K562 (cell line): ENCODE measurements at regions not wholly inside any gene's neighbourhood (a gene's known extent, or its start where the extent isn't known, plus 50 kb on each side); places are given as distances from the start of the nearest gene placed in this dataset.

Source experiments
- ATAC-seq: fragments of 200-7000 bp; cut with Tn5 transposase; 3 replicates; pipeline ENCODE4 v1.9.1; 2020; ENCODE audit warnings: moderate library complexity
- BruUV-seq: library from RNA; stranded (reverse); fragments of 400-500 nt; replicated peaks from 2 replicates; lab custom pipeline; 2021; lab: Mats Ljungman, UMichigan
- CTCF ChIA-PET: fragments of 300-600 bp; formaldehyde crosslinking; extraction: SDS; loops from one replicate; lab custom pipeline; 2021; ENCODE audit warnings: low intra/inter-chr PET ratio; lab: Yijun Ruan, JAX
- POLR2A ChIA-PET: fragments of 300-600, 350-650 bp; sonication (Branson Sonifier 250); formaldehyde crosslinking; extraction: SDS; loops from one replicate; lab custom pipeline; 2021; ENCODE audit warnings: antibody characterized with exemption, inconsistent platforms; lab: Yijun Ruan, JAX
- DNase-seq, 4 experiments: peaks; one replicate each; pipeline versions ENCODE4 v3.0.0 to v3.0.0-alpha.2; 2011 to 2018; ENCODE audit warnings: low spot score in 3 of 4, mixed read lengths in 3 of 4; ENCODE audit errors: extremely low read depth in 1 of 4
- FAIRE-seq: peaks from 2 replicates; lab custom pipeline; 2011; peaks lifted over from hg19 to GRCh38; lab: Jason Lieb, UNC
- H2AFZ ChIP-seq: 2 replicates; pipeline ENCODE4 v1.6.0; 2011; ENCODE audit warnings: low read depth, low read length, control low read depth, inconsistent platforms
- H3K27ac ChIP-seq: fragments of 200-600 bp; 3 replicates; pipeline ENCODE4 v1.8.0; 2011; ENCODE audit warnings: low read depth, mild to moderate bottlenecking, control low read depth, inconsistent platforms, low read length, moderate library complexity, mixed read lengths; ENCODE audit errors: extremely low read depth
- H3K27me3 ChIP-seq, 2 experiments: fragments of 300-600 bp in 1 of 2; 2 replicates in 1 of 2; 3 replicates in 1 of 2; pipeline versions ENCODE4 v1.6.0 to v1.8.0; 2011; ENCODE audit warnings: inconsistent platforms in 2 of 2, low read length in 2 of 2, mild to moderate bottlenecking in 1 of 2, mixed read lengths in 1 of 2, moderate library complexity in 1 of 2; ENCODE audit not compliant: control insufficient read depth in 2 of 2, insufficient read depth in 2 of 2
- H3K36me3 ChIP-seq: fragments of 300-600 bp; 3 replicates; pipeline ENCODE4 v1.8.0; 2011; ENCODE audit warnings: mild to moderate bottlenecking, low read length, inconsistent platforms; ENCODE audit not compliant: control insufficient read depth, insufficient read depth
- H3K4me1 ChIP-seq, 2 experiments: fragments of 200-600 bp in 1 of 2; replicated peaks in 1 of 2; 2 replicates in 1 of 2; 3 replicates in 1 of 2; pipeline versions ENCODE4 v1.5.1 to v1.8.0; 2011; ENCODE audit warnings: inconsistent platforms in 2 of 2, low read length in 2 of 2, mild to moderate bottlenecking in 1 of 2, mixed read lengths in 1 of 2, moderate library complexity in 1 of 2; ENCODE audit not compliant: control insufficient read depth in 2 of 2, insufficient read depth in 2 of 2
- H3K4me2 ChIP-seq: 2 replicates; pipeline ENCODE4 v1.6.1; 2011; ENCODE audit warnings: low read length, control low read depth, inconsistent platforms, mixed read lengths; ENCODE audit not compliant: insufficient read depth
- H3K4me3 ChIP-seq: fragments of 200-600 bp; sonication (generic), shearing (Covaris generic); 2 replicates; pipeline ENCODE4 v1.5.1; 2016; ENCODE audit warnings: control low read depth, inconsistent platforms
- H3K79me2 ChIP-seq: fragments of 200-600 bp; 3 replicates; pipeline ENCODE4 v1.8.0; 2011; ENCODE audit warnings: low read length, inconsistent platforms; ENCODE audit not compliant: control insufficient read depth, insufficient read depth
- H3K9ac ChIP-seq, 2 experiments: 2 replicates each; pipeline versions ENCODE4 v1.6.0 to v1.6.1; 2011; ENCODE audit warnings: low read depth in 2 of 2, low read length in 2 of 2, control low read depth in 1 of 2, inconsistent platforms in 1 of 2, mild to moderate bottlenecking in 1 of 2, mixed read lengths in 1 of 2; ENCODE audit not compliant: insufficient read depth in 1 of 2
- H3K9me1 ChIP-seq: one replicate; pipeline ENCODE4 v1.6.0; 2011; ENCODE audit warnings: inconsistent platforms, mild to moderate bottlenecking, low read length, moderate library complexity; ENCODE audit not compliant: control insufficient read depth, insufficient read depth
- H3K9me3 ChIP-seq: replicated peaks from 2 replicates; pipeline ENCODE4 v1.5.1; 2011; ENCODE audit warnings: low read depth, low read length, inconsistent platforms; ENCODE audit not compliant: control insufficient read depth, insufficient read depth
- H4K20me1 ChIP-seq: replicated peaks from 2 replicates; pipeline ENCODE4 v1.6.1; 2011; ENCODE audit warnings: low read length, inconsistent platforms, mixed read lengths; ENCODE audit not compliant: control insufficient read depth, insufficient read depth
- ILK ChIP-seq: fragments of 450-650 bp; IDR thresholded peaks from 2 replicates; pipeline ENCODE4 v1.6.1; 2016; ENCODE audit warnings: missing genetic modification characterization, low read depth, mild to moderate bottlenecking, missing compliant biosample characterization, moderate library complexity, borderline replicate concordance
- JUN ChIP-seq, 2 experiments: sonication (generic) in 1 of 2; formaldehyde crosslinking in 1 of 2; IDR thresholded peaks; 2 replicates each; pipeline versions ENCODE4 v1.6.1 to v1.8.0; 2012 to 2022; ENCODE audit warnings: borderline replicate concordance in 2 of 2, mild to moderate bottlenecking in 2 of 2, improper control_type of control experiment in 1 of 2, low read depth in 1 of 2, low read length in 1 of 2, missing genetic modification reagents in 1 of 2
- MBD2 ChIP-seq: sonication (generic); IDR thresholded peaks from 2 replicates; pipeline ENCODE4 v1.6.1; 2016; ENCODE audit warnings: low read depth, borderline replicate concordance
- MCM7 ChIP-seq, 2 experiments: fragments of 450-650 bp; IDR thresholded peaks; 2 replicates each; pipeline ENCODE4 v1.6.1; 2016 to 2018
- MEF2A ChIP-seq: IDR thresholded peaks from 2 replicates; pipeline ENCODE4 v1.6.1; 2011; ENCODE audit warnings: low read depth, mild to moderate bottlenecking, low read length, moderate library complexity; ENCODE audit not compliant: control insufficient read depth
- NEUROD1 ChIP-seq: fragments of 150-350 bp; IDR thresholded peaks from 2 replicates; pipeline ENCODE4 v1.6.1; 2014; ENCODE audit warnings: borderline replicate concordance, low read length, low read depth; ENCODE audit not compliant: partially characterized antibody
- RBBP5 ChIP-seq: fragments of 200-600 bp; sonication (generic); IDR thresholded peaks from 2 replicates; pipeline ENCODE4 v1.6.1; 2012; ENCODE audit warnings: borderline replicate concordance, mild to moderate bottlenecking, low read length, control low read depth, inconsistent platforms; ENCODE audit not compliant: insufficient read depth, poor library complexity, severe bottlenecking
- TARDBP ChIP-seq: fragments of 450-650 bp; IDR thresholded peaks from 2 replicates; pipeline ENCODE4 v1.6.1; 2016
- U2AF2 ChIP-seq: fragments of 200-400 bp; formaldehyde crosslinking; optimal IDR thresholded peaks from 2 replicates; pipeline ENCODE3; 2017; ENCODE audit warnings: low read depth, mild to moderate bottlenecking, low read length
- ZFP1 ChIP-seq: fragments of 450-650 bp; formaldehyde crosslinking; IDR thresholded peaks from 2 replicates; pipeline ENCODE4 v1.4.0; 2020; ENCODE audit warnings: mild to moderate bottlenecking, mixed read lengths
- ZNF583 ChIP-seq: fragments of 250-450 bp; sonication (Bioruptor Pico); IDR thresholded peaks from 2 replicates; pipeline ENCODE4 v1.4.0; 2020
- ZNF740 ChIP-seq, 3 experiments: fragments of 200-800 bp in 1 of 3; sonication (Bioruptor generic) in 1 of 3; sonication (generic) in 1 of 3; formaldehyde crosslinking in 1 of 3; IDR thresholded peaks; 2 replicates each; pipeline versions ENCODE4 v1.6.1 to v1.8.0; 2016 to 2022; ENCODE audit warnings: mild to moderate bottlenecking in 2 of 3, missing compliant biosample characterization in 2 of 3, missing genetic modification characterization in 2 of 3, missing genetic modification reagents in 1 of 3
- ZNF778 ChIP-seq: fragments of 450-650 bp; formaldehyde crosslinking; IDR thresholded peaks from 2 replicates; pipeline ENCODE4 v1.4.0; 2020; ENCODE audit warnings: mild to moderate bottlenecking, moderate library complexity
- WGBS: fragments of 100-300 bp; shearing (Covaris generic); methylation state at CpG from one replicate; pipeline ENCODE4 v1.1.6; 2016; ENCODE audit warnings: low coverage, mixed read lengths; ENCODE audit not compliant: insufficient coverage; ENCODE audit errors: missing lambda C conversion rate; 5-methylcytosine and 5-hydroxymethylcytosine counted together
- in situ Hi-C: fragments of 300-500 bp; cut with MboI; formaldehyde crosslinking; loops from 4 replicates; pipeline ENCODE4 v1.15.0; 2018; ENCODE audit warnings: inconsistent platforms, mixed read lengths
- intact Hi-C: fragments of 100-400 bp; cut with micrococcal nuclease; formaldehyde crosslinking; loops from 2 replicates; pipeline ENCODE4 v1.14.2; 2022

- Histone ChIP-seq H3K9me1 (no peaks in the 10 kb centered on the region), H3K36me3 (no peaks in the 10 kb centered on the region), H3K9ac (no peak overlapping the region), H3K27me3 (no peaks in the 10 kb centered on the region), H3K9me3 (no peaks in the 10 kb centered on the region), H2AFZ (no peak overlapping the region), H3K27ac (no peak overlapping the region), H3K4me3 (no peak overlapping the region), H3K4me2 (no peak overlapping the region), H3K79me2 (no peaks in the 10 kb centered on the region), H4K20me1 (no peaks in the 10 kb centered on the region), H3K4me1 (no peaks in the 10 kb centered on the region)
- ChIA-PET POLR2A (no interaction called here), CTCF (no interaction called here)
- WGBS, result 2% methylated on average over 3 of the region's 3 CpGs
- ATAC-seq, result no peak
- intact Hi-C loops (no loop called here), in situ Hi-C loops (no loop called here)
- TF ChIP-seq ILK (no peak), TARDBP (no peak), ZNF583 (CRISPR knock-in tag) (no peak), JUN (IDR thresholded peaks at IDR 0.05; ENCODE audit: borderline replicate concordance, low read depth, low read length) (no peak), JUN (CRISPR knock-in tag; IDR thresholded peaks at IDR 0.05; ENCODE audit: borderline replicate concordance) (no peak), ZNF740 (CRISPR knock-in tag; IDR thresholded peaks at IDR 0.05) (no peak), ZNF740 (tag; IDR thresholded peaks at IDR 0.05) (no peak), MEF2A (no peak), U2AF2 (no peak), RBBP5 (no peak), ZNF778 (CRISPR knock-in tag) (no peak), MBD2 (no peak), ZFP1 (CRISPR knock-in tag) (no peak), MCM7 (IDR thresholded peaks at IDR 0.05) (no peak), NEUROD1 (no peak)
- FAIRE-seq, result no peak
- no TSS peak for BruUV-seq
- no peak for DNase-seq
These were observed 948.4 kb downstream of the UQCRFS1 start for GRCh38 chr19:28264556-28264955.
